ENCODE measurements at regions not wholly inside any gene's neighbourhood (a gene's known extent, or its start where the extent isn't known, plus 50 kb on each side); places are given as distances from the start of the nearest gene placed in this dataset.

DNA sequence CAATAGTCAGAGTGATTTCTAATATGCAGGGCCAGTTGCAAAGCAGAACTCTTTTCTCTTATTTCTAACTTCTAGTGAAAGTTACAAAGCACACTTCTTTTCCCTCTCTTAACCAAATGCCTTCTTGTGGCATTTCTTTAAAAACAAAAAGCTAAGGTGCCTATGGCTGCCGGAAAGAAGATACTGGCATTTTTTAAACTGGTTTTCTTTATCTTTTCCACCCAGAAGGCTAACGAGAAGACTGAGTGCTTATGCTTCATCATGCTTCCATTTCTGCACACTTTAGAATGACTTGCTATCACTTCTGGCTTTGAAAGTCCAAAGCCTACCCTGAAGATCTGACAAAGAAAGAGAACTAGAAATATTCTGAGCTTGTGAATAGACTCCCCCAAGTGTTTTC, 141.3 kb downstream of the P2RY1 start:
- no peak for TF ChIP-seq GLIS3 (CRISPR knock-in tag; IDR thresholded peaks at IDR 0.05)
- TF ChIP-seq PATZ1 (CRISPR knock-in tag; IDR thresholded peaks at IDR 0.05; ENCODE audit: borderline replicate concordance): no peak
- TF ChIP-seq ESRRG (CRISPR knock-in tag; IDR thresholded peaks at IDR 0.05): no peak
- no peak for TF ChIP-seq ISL1 (CRISPR knock-in tag; IDR thresholded peaks at IDR 0.05)
- TF ChIP-seq RARB (CRISPR knock-in tag; IDR thresholded peaks at IDR 0.05): no peak
- TF ChIP-seq CSRNP3 (CRISPR knock-in tag; IDR thresholded peaks at IDR 0.05): no peak
- TF ChIP-seq SNAI2 (CRISPR knock-in tag; IDR thresholded peaks at IDR 0.05): no peak
- no peak for TF ChIP-seq ZFP30 (CRISPR knock-in tag; IDR thresholded peaks at IDR 0.05)
- no peak for TF ChIP-seq OSR1 (CRISPR knock-in tag; IDR thresholded peaks at IDR 0.05)
- no peak for TF ChIP-seq ZFP3 (CRISPR knock-in tag; IDR thresholded peaks at IDR 0.05)
- TF ChIP-seq ARNTL (CRISPR knock-in tag; IDR thresholded peaks at IDR 0.05; ENCODE audit: borderline replicate concordance, low read depth): no peak
- TF ChIP-seq CSDC2 (CRISPR knock-in tag; IDR thresholded peaks at IDR 0.05): no peak
- TF ChIP-seq, protein P1, sequence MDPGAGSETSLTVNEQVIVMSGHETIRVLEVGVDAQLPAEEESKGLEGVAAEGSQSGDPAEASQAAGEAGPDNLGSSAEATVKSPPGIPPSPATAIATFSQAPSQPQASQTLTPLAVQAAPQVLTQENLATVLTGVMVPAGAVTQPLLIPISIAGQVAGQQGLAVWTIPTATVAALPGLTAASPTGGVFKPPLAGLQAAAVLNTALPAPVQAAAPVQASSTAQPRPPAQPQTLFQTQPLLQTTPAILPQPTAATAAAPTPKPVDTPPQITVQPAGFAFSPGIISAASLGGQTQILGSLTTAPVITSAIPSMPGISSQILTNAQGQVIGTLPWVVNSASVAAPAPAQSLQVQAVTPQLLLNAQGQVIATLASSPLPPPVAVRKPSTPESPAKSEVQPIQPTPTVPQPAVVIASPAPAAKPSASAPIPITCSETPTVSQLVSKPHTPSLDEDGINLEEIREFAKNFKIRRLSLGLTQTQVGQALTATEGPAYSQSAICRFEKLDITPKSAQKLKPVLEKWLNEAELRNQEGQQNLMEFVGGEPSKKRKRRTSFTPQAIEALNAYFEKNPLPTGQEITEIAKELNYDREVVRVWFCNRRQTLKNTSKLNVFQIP (CRISPR knock-in tag; IDR thresholded peaks at IDR 0.05; ENCODE audit: borderline replicate concordance, low read depth): no peak
- TF ChIP-seq TOX (CRISPR knock-in tag; IDR thresholded peaks at IDR 0.05; ENCODE audit: borderline replicate concordance): no peak
- no peak for TF ChIP-seq PPARA (CRISPR knock-in tag; IDR thresholded peaks at IDR 0.05; ENCODE audit: borderline replicate concordance)
- TF ChIP-seq BACH2 (CRISPR knock-in tag; IDR thresholded peaks at IDR 0.05; ENCODE audit: borderline replicate concordance): no peak
- TF ChIP-seq ZC3H10 (CRISPR knock-in tag; IDR thresholded peaks at IDR 0.05): no peak

GRCh38 chr3:152977366-152977765, 142.4 kb downstream of the P2RY1 start:
- no peak for TF ChIP-seq ZNF565 (CRISPR knock-in tag; conservative IDR thresholded peaks at IDR 0.05; ENCODE audit: low read depth)
- no peak for ATAC-seq

More for the DNA sequence above, 141.3 kb downstream of the P2RY1 start:
- ATAC-seq: no peak

DNA sequence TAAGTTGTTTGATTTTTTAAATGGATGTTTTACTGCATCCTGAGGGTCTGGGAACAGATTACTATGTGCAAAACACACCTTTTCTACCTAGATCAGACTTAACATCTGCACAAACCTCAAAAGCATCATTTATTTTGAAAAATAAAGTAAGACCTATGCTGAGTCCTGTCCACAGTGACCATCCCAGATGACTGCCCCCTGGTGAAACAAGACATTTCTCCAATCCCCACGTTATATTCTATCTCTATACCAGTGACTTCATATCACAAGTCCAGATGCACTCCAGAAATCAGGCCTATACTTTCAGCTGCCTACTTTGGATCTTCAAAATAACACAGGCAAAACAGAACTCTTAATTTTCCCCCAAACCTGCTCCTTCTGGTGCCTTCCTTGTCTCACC, 143.2 kb downstream of the P2RY1 start:
- no peak for TF ChIP-seq ZNF8 (CRISPR knock-in tag; IDR thresholded peaks at IDR 0.05)
- no peak for TF ChIP-seq BACH2 (CRISPR knock-in tag; IDR thresholded peaks at IDR 0.05; ENCODE audit: borderline replicate concordance)
- no peak for TF ChIP-seq OSR1 (CRISPR knock-in tag; IDR thresholded peaks at IDR 0.05)
- TF ChIP-seq ISL1 (CRISPR knock-in tag; IDR thresholded peaks at IDR 0.05): no peak
- no peak for TF ChIP-seq RARB (CRISPR knock-in tag; IDR thresholded peaks at IDR 0.05)
- no peak for TF ChIP-seq SNAI2 (CRISPR knock-in tag; IDR thresholded peaks at IDR 0.05)
- TF ChIP-seq TOX (CRISPR knock-in tag; IDR thresholded peaks at IDR 0.05; ENCODE audit: borderline replicate concordance): no peak
- no peak for TF ChIP-seq CSRNP3 (CRISPR knock-in tag; IDR thresholded peaks at IDR 0.05)
- no peak for TF ChIP-seq ZC3H10 (CRISPR knock-in tag; IDR thresholded peaks at IDR 0.05)
- no peak for TF ChIP-seq ARNTL (CRISPR knock-in tag; IDR thresholded peaks at IDR 0.05; ENCODE audit: borderline replicate concordance, low read depth)
- TF ChIP-seq ZFP3 (CRISPR knock-in tag; IDR thresholded peaks at IDR 0.05): no peak
- TF ChIP-seq PATZ1 (CRISPR knock-in tag; IDR thresholded peaks at IDR 0.05; ENCODE audit: borderline replicate concordance): no peak
- TF ChIP-seq, protein P1 (CRISPR knock-in tag; IDR thresholded peaks at IDR 0.05; ENCODE audit: borderline replicate concordance, low read depth): no peak
- TF ChIP-seq TCF4 (CRISPR knock-in tag; IDR thresholded peaks at IDR 0.05; ENCODE audit: borderline replicate concordance): no peak
- TF ChIP-seq, protein P2, sequence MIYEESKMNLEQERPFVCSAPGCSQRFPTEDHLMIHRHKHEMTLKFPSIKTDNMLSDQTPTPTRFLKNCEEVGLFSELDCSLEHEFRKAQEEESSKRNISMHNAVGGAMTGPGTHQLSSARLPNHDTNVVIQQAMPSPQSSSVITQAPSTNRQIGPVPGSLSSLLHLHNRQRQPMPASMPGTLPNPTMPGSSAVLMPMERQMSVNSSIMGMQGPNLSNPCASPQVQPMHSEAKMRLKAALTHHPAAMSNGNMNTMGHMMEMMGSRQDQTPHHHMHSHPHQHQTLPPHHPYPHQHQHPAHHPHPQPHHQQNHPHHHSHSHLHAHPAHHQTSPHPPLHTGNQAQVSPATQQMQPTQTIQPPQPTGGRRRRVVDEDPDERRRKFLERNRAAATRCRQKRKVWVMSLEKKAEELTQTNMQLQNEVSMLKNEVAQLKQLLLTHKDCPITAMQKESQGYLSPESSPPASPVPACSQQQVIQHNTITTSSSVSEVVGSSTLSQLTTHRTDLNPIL (CRISPR knock-in tag; IDR thresholded peaks at IDR 0.05; ENCODE audit: low read depth): no peak
- no peak for ATAC-seq
